Stomach smooth muscle (tissue), 2 donors: ENCODE measurements at regions not wholly inside any gene's neighbourhood (a gene's known extent, or its start where the extent isn't known, plus 50 kb on each side); places are given as distances from the start of the nearest gene placed in this dataset.

Experiments used
- H3K27ac ChIP-seq: one replicate; pipeline ENCODE4 v1.7.0; 2013; ENCODE audit warnings: mild to moderate bottlenecking, low read length, inconsistent platforms
- H3K27me3 ChIP-seq, 2 donors: one replicate each; pipeline ENCODE4 v1.7.0; 2013; ENCODE audit warnings: low read length in 2 of 2; ENCODE audit not compliant: insufficient read depth in 2 of 2, control insufficient read depth in 1 of 2
- H3K36me3 ChIP-seq, 2 donors: one replicate each; pipeline ENCODE4 v1.7.0; 2013; ENCODE audit warnings: low read length in 2 of 2; ENCODE audit not compliant: control insufficient read depth in 2 of 2, insufficient read depth in 2 of 2
- H3K4me1 ChIP-seq: one replicate; pipeline ENCODE4 v1.7.0; 2013; ENCODE audit warnings: low read length; ENCODE audit not compliant: control insufficient read depth, insufficient read depth
- H3K4me3 ChIP-seq, 2 donors: one replicate each; pipeline ENCODE4 v1.7.0; 2013; ENCODE audit warnings: low read length in 2 of 2
- H3K9ac ChIP-seq, 2 donors: one replicate each; pipeline ENCODE4 v1.7.0; 2013; ENCODE audit warnings: low read length in 2 of 2, mild to moderate bottlenecking in 1 of 2
- H3K9me3 ChIP-seq, 2 donors: one replicate each; pipeline ENCODE4 v1.7.0; 2013; ENCODE audit warnings: low read length in 2 of 2; ENCODE audit not compliant: control insufficient read depth in 2 of 2
- donor health status: healthy.
- donor health status: Pancreatic carcinoma.

DNA sequence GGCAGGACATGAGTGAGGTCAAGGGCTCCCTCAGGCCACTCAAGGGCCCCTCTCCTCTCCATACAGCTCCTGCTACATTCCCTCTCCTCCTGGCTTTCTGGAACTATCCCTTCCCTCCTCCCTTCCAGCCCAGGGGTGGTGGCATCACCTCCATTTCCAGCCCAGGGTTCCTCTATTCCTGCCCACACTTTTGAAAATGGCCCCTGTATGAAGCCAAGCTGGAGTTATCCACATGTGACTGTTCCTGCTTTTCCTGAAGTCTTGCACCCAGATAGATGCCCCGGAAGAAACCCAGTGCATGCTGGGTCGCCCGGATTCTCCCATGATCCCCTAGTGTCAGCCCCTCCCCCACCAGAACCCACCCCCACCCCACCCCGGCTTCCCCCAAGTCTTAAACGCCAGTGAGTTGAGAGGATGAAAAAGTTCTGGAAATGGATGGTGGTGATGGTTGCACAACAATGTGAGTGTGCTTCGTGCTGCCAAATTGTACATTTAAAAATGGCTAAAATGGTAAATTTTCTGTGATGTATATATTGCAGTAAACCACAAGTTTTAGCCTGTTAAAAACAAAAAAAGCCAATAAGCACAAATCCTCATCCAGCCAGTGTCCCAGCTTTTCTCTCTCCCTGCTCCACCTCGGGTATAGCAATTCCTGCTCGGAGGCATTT lies 136.9 kb downstream of the SCARB1 start:
- Histone ChIP-seq H3K9me3 (peaks cover 0 to under 1% of the 10 kb centered on the region in 2 donors), H3K27me3 (no peaks in the 10 kb centered on the region), H3K4me3 (no peak overlapping the region), H3K36me3 (no peaks in the 10 kb centered on the region), H3K9ac (no peak overlapping the region), H3K4me1 (peaks cover 12% of the 10 kb centered on the region), H3K27ac (no peak overlapping the region)

DNA sequence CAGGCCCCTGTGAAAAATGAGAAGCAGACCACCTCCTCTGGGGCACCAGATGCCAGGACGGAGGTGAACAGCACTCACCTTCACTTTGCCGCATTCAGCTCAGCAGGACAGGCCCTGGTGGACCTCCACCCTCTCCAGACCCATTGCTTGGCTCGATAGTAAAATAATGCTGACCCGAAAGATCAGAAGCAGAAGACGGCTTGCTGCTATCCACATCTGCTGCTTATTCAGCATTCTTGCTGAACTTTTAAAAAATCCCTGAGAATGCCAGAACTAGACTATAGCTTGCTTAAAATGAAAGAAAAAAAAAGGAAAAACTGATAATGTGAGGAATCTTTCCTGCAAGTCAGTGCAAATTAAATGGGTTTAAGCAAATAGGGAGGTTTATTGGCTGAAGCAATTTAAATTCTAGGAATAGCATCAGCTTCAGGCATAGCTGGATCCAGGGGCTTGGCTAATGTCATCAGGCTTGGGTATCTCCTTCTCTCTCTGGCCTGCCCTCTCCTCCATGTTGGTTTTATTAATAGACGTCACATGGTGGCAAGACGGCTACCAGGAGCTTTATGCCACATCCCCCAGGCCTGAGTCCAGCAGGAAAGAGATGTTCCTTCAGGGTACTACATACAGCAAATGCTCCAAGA lies 137.9 kb downstream of the SCARB1 start:
- H3K36me3 ChIP-seq, result no peaks in the 10 kb centered on the region
- peaks cover 18% of the 10 kb centered on the region for H3K4me1 ChIP-seq
- no peak overlapping the region for H3K9ac ChIP-seq
- no peak overlapping the region for H3K27ac ChIP-seq
- no peaks in the 10 kb centered on the region for H3K9me3 ChIP-seq
- H3K4me3 ChIP-seq, result no peak overlapping the region
- no peaks in the 10 kb centered on the region for H3K27me3 ChIP-seq

DNA sequence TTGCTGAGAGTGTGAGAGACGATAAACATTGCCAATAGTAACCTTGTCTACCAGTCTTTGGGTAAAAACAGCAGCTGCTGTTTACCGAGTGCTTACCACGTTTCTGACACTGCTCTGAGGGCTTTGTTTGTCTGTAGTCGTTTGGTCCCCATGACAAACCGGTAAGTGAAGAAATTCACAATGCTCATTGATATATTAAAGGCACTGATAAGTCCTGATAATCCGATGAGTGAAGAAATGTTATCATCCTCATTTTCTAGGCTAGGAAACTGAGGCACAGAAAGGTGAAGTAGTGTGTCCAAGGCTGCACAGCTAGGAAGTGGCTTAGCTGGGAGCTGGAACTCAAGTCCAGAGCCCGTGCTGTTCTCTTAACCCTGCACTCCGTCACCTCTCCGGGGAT lies 138.6 kb downstream of the SCARB1 start:
- Histone ChIP-seq H3K27ac (no peak overlapping the region), H3K36me3 (no peaks in the 10 kb centered on the region), H3K9me3 (no peaks in the 10 kb centered on the region), H3K4me1 (peaks cover 18% of the 10 kb centered on the region), H3K4me3 (no peak overlapping the region), H3K9ac (no peak overlapping the region), H3K27me3 (no peaks in the 10 kb centered on the region)

DNA sequence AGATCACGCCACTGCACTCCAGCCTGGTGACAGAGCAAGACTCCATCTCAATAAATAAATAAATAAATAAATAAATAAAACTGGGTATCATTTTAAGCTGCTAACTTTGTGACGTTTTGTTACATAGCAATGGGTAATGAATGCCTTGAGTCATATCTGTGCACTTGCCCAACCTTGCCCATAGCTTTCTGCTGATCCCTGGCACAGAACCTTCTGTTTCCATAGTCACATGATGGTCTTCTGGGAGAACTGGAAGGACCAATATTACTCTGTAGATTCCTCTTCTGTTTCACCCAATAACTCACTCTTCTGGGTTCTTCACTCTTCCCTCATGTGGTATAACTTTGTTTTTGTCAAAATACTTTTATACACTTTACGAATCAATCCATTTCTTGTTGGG lies 140.8 kb downstream of the SCARB1 start:
- Histone ChIP-seq H3K4me1 (peaks cover 24% of the 10 kb centered on the region), H3K9ac (no peak overlapping the region), H3K27me3 (no peaks in the 10 kb centered on the region), H3K9me3 (no peaks in the 10 kb centered on the region), H3K4me3 (no peak overlapping the region), H3K27ac (no peak overlapping the region), H3K36me3 (no peaks in the 10 kb centered on the region)

DNA sequence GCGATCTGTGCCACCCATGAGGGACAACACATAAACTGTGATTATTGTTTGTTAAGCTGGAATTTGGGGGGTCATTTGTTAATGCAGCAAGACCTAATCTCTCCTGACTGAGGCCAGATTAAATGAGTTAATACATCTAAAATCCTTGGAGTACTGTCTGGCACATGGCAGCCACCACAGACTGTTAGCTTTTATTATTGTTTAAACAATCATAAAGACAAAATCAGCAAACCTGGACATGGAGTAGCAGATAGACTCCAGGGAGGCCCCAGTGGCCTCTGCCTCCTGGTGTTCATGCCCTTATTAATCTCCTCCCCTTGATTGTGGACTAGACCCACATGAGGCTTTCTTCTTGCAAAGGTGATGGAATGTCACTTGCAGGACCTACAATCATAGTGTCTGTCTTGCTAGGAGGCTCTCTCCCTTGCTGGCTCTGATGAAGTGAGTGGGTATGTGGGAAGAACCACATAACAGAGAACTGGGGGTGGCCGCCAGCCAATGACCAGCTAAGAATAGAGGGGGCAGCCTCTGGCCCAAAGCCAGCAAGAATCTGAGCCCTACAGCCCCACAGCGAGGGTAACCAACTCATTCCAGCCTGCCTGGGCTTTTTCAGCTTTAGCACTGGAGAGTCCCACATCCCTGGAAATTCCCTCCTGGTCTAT lies 142.0 kb downstream of the SCARB1 start:
- H3K9ac ChIP-seq, result peak overlapping the region in 1 of 2 donors; percentile 67
- peaks cover 24% of the 10 kb centered on the region for H3K4me1 ChIP-seq
- H3K27ac ChIP-seq, result peak overlapping the region; percentile 87
- H3K27me3 ChIP-seq, result no peaks in the 10 kb centered on the region
- no peaks in the 10 kb centered on the region for H3K36me3 ChIP-seq
- no peak overlapping the region for H3K4me3 ChIP-seq
- no peaks in the 10 kb centered on the region for H3K9me3 ChIP-seq

DNA sequence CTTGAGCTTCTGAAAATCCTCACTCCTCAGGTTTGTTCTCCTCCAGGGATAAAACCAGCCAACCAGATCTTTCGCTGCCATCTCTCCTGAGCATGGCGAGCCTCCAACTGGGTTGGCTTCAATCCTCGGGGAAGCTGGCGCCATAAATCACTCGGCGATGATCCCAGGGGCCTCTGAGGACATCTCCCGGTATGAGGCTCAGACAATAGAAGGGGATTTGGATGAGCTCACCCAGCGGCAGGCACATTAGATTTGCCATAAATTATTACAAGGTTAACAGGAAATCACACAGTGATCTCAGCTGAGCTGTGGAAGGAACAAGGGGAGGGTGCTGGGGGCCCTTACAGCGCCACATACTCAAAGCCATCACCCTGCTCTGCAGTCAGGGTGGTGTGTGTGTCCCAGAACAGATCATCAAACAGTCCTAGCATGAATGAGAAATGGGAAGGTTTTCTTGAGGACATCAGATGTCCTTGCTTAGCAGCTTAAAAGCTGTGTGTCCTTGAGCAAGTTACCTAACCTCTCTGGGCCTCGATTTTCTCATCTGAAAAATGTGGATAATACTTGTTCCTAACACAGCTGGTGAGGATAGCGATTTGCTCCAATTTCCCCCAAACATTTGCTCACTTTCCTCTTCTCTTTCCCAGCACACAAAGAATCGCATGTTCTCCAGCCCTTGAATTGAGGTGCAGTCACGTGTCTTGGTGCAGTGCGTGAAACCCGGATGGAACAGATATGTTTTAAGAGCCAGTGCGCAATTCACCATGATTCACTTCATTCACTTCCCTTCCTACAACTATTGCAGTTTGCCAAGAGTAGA lies 142.8 kb downstream of the SCARB1 start:
- peaks cover 24% of the 10 kb centered on the region for H3K4me1 ChIP-seq
- no peaks in the 10 kb centered on the region for H3K9me3 ChIP-seq
- H3K9ac ChIP-seq, result peak overlapping the region; percentile 42 to 67
- no peaks in the 10 kb centered on the region for H3K36me3 ChIP-seq
- H3K4me3 ChIP-seq, result no peak overlapping the region
- H3K27me3 ChIP-seq, result no peaks in the 10 kb centered on the region
- H3K27ac ChIP-seq, result peak overlapping the region; percentile 87

DNA sequence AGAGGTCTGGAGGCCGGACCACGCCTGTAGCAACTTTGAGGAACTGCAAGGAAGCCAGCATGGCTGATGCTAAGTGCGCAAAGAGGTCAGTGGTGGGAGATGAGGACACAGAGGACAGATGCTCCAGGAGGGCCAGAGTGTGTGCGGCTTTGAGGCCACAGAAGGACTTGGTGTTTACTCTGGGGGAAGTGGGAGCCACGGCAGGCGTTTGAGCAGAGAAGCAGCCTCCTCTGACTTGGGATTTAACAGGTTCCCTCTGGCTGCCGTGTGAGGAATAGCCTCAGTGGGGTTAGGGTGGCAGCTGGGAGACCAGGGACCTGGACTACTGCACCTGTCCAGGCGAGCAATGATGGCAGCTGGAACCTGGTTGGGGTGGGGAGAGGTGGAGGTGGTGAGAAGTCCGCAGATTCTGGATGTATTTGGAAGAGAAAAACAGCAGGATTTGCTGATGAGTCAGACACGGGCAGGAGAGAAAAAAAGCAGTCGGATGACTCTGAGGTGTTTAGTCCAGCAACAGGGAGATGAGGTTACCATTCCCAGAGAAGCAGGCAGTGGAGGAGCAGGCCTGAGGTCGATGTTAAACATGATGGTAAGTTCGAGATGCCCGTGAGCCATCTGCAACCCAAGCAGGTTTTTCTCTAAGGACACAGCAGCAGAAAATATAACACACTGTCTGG lies 143.5 kb downstream of the SCARB1 start:
- no peaks in the 10 kb centered on the region for H3K36me3 ChIP-seq
- H3K4me3 ChIP-seq, result peak overlapping the region in 1 of 2 donors; percentile 14
- no peaks in the 10 kb centered on the region for H3K9me3 ChIP-seq
- H3K4me1 ChIP-seq, result peaks cover 24% of the 10 kb centered on the region
- no peaks in the 10 kb centered on the region for H3K27me3 ChIP-seq
- peak overlapping the region; percentile 87 for H3K27ac ChIP-seq
- H3K9ac ChIP-seq, result peak overlapping the region; percentile 36 to 55

DNA sequence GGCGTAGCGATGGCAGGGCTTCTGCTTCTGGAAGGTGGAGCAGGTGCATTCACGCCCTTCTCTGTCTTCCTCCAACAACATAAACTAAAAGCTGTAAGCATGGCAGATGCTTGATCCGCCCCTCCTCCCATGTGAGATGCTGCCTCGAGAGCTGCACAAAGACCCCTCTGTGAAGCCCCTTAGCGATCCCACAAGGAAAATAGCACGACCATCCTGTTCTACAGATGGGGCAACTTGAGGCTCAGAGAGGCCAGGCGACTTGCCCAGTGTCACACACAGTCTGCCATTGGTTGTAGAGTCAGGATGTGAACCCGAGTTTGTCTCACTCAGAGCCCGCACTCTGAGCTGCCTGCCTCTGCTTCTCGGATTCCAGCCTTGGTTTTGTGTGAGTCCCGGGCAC lies 144.4 kb downstream of the SCARB1 start:
- Histone ChIP-seq H3K27me3 (no peaks in the 10 kb centered on the region), H3K9ac (no peak overlapping the region), H3K36me3 (no peaks in the 10 kb centered on the region), H3K4me1 (peaks cover 27% of the 10 kb centered on the region), H3K27ac (peak overlapping the region; percentile 87), H3K4me3 (no peak overlapping the region), H3K9me3 (no peaks in the 10 kb centered on the region)

DNA sequence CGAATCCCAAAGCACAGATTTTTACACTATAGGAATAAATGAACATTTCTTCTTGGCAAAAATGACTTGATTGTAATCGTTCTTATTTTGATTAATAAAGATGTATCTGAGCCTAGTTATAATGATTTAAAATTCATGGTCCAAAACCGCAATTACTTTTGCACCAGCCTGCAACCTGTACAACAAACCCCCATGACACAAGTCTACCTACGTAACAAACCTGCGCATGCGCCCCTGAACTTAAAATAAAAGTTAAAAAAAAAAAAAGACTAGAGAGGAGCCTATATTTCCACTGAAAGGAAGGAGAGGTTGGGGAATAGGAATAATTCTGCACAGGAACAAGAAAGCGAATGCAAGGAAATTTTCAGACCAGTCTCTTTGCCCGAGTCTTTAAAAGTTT lies 145.2 kb downstream of the SCARB1 start:
- no peaks in the 10 kb centered on the region for H3K27me3 ChIP-seq
- H3K9me3 ChIP-seq, result no peaks in the 10 kb centered on the region
- no peaks in the 10 kb centered on the region for H3K36me3 ChIP-seq
- peaks cover 33% of the 10 kb centered on the region for H3K4me1 ChIP-seq
- H3K27ac ChIP-seq, result no peak overlapping the region
- H3K9ac ChIP-seq, result no peak overlapping the region
- no peak overlapping the region for H3K4me3 ChIP-seq

DNA sequence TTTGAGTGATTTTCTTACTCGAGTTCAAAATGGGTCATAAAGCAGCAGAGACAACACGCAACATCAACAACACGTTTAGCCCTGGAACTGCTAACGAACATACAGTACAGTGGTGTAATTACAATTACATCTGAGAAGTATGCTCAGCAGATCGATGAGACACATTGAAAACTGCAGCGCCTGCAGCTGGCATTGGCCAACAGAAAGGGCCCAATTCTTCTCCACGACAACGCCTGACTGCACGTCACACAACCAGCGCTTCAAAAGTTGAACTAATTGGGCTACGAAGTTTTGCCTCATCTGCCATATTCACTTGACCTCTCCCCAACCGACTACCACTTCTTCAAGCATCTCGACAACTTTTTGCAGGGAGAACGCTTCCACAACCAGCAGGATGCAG lies 145.6 kb downstream of the SCARB1 start:
- no peak overlapping the region for H3K4me3 ChIP-seq
- peaks cover 38% of the 10 kb centered on the region for H3K4me1 ChIP-seq
- no peak overlapping the region for H3K27ac ChIP-seq
- no peaks in the 10 kb centered on the region for H3K36me3 ChIP-seq
- no peak overlapping the region for H3K9ac ChIP-seq
- no peaks in the 10 kb centered on the region for H3K9me3 ChIP-seq
- H3K27me3 ChIP-seq, result no peaks in the 10 kb centered on the region
